CD14-positive monocyte (primary cell): ENCODE measurements at regions not wholly inside any gene's neighbourhood (a gene's known extent, or its start where the extent isn't known, plus 50 kb on each side); places are given as distances from the start of the nearest gene placed in this dataset.

Experiments used
- DNase-seq, 3 donors: peaks; one replicate each; pipeline ENCODE4 v3.0.0-alpha.2; 2011 to 2022
- H2AFZ ChIP-seq: 2 replicates; pipeline ENCODE4 v1.6.0; 2012; ENCODE audit warnings: mild to moderate bottlenecking, low read depth, low read length, inconsistent platforms; ENCODE audit not compliant: insufficient read depth, poor library complexity, severe bottlenecking
- H3K27ac ChIP-seq, 2 donors: 1 replicate in 1 of 2; 2 replicates in 1 of 2; pipeline ENCODE4 v1.5.1; 2012 to 2013; ENCODE audit warnings: low read length in 2 of 2, control low read depth in 1 of 2, inconsistent platforms in 1 of 2, low read depth in 1 of 2, mild to moderate bottlenecking in 1 of 2
- H3K27me3 ChIP-seq, 2 donors: one replicate each; pipeline versions ENCODE4 v1.6.0 to v1.6.1; 2011 to 2013; ENCODE audit warnings: low read length in 2 of 2; ENCODE audit not compliant: control insufficient read depth in 2 of 2, insufficient read depth in 2 of 2
- H3K36me3 ChIP-seq, 2 donors: replicated peaks in 1 of 2; 1 replicate in 1 of 2; 2 replicates in 1 of 2; pipeline versions ENCODE4 v1.5.1 to v1.6.1; 2012 to 2013; ENCODE audit warnings: low read length in 2 of 2, control low read depth in 1 of 2, inconsistent platforms in 1 of 2, mild to moderate bottlenecking in 1 of 2; ENCODE audit not compliant: insufficient read depth in 2 of 2, control insufficient read depth in 1 of 2
- H3K4me1 ChIP-seq, 2 donors: 1 replicate in 1 of 2; 2 replicates in 1 of 2; pipeline versions ENCODE4 v1.5.1 to v1.6.1; 2012 to 2013; ENCODE audit warnings: low read length in 2 of 2, control low read depth in 1 of 2, inconsistent platforms in 1 of 2, mild to moderate bottlenecking in 1 of 2, moderate library complexity in 1 of 2; ENCODE audit not compliant: insufficient read depth in 2 of 2, control insufficient read depth in 1 of 2
- H3K4me2 ChIP-seq: replicated peaks from 2 replicates; pipeline ENCODE3; 2012; ENCODE audit warnings: low read length, moderate library complexity, mild to moderate bottlenecking; ENCODE audit not compliant: poor library complexity, severe bottlenecking; ENCODE audit errors: extremely low read depth
- H3K4me3 ChIP-seq, 3 experiments: fragments of 200-600 bp in 1 of 3; sonication (generic) in 1 of 3; replicated peaks in 1 of 3; 1 replicate in 2 of 3; 2 replicates in 1 of 3; pipeline ENCODE4 v1.5.1; 2011 to 2013; ENCODE audit warnings: low read length in 3 of 3, mild to moderate bottlenecking in 3 of 3, control low read depth in 2 of 3, low read depth in 2 of 3, inconsistent platforms in 1 of 3, moderate library complexity in 1 of 3
- H3K79me2 ChIP-seq: 2 replicates; pipeline ENCODE4 v1.6.0; 2012; ENCODE audit warnings: mild to moderate bottlenecking, control low read depth, inconsistent platforms, low read length, moderate library complexity; ENCODE audit not compliant: insufficient read depth
- H3K9ac ChIP-seq: 2 replicates; pipeline ENCODE4 v1.6.0; 2017; ENCODE audit warnings: low read length, mild to moderate bottlenecking; ENCODE audit not compliant: insufficient read depth, poor library complexity, severe bottlenecking
- H3K9me3 ChIP-seq, 2 donors: replicated peaks in 1 of 2; 1 replicate in 1 of 2; 2 replicates in 1 of 2; pipeline versions ENCODE4 v1.5.1 to v1.6.1; 2012 to 2013; ENCODE audit warnings: low read length in 2 of 2, control low read depth in 1 of 2; ENCODE audit not compliant: control insufficient read depth in 1 of 2, insufficient read depth in 1 of 2
- H4K20me1 ChIP-seq: 2 replicates; pipeline ENCODE4 v1.6.0; 2012; ENCODE audit warnings: mild to moderate bottlenecking, low read length, control low read depth, moderate library complexity; ENCODE audit not compliant: insufficient read depth
- H3K27ac Mint-ChIP-seq, 7 donors: one replicate each; pipeline ENCODE4 v1.8.0; 2020; ENCODE audit warnings: mild to moderate bottlenecking in 7 of 7, mixed read lengths in 7 of 7, moderate library complexity in 6 of 7, inconsistent platforms in 2 of 7
- H3K27me3 Mint-ChIP-seq, 3 donors: one replicate each; pipeline ENCODE4 v1.8.0; 2021 to 2022; ENCODE audit warnings: low read depth in 3 of 3, mild to moderate bottlenecking in 3 of 3, mixed read lengths in 3 of 3, moderate library complexity in 3 of 3, inconsistent platforms in 1 of 3
- H3K36me3 Mint-ChIP-seq, 2 donors: one replicate each; pipeline ENCODE4 v1.8.0; 2020; ENCODE audit warnings: mixed read lengths in 2 of 2, inconsistent platforms in 1 of 2, mild to moderate bottlenecking in 1 of 2
- H3K4me1 Mint-ChIP-seq: one replicate; pipeline ENCODE4 v1.8.0; 2020; ENCODE audit warnings: mild to moderate bottlenecking, mixed read lengths
- H3K4me3 Mint-ChIP-seq, 2 donors: one replicate each; pipeline ENCODE4 v1.8.0; 2020; ENCODE audit warnings: mild to moderate bottlenecking in 2 of 2, mixed read lengths in 2 of 2, moderate library complexity in 1 of 2
- H3K9me3 Mint-ChIP-seq, 7 donors: one replicate each; pipeline ENCODE4 v1.8.0; 2020 to 2022; ENCODE audit warnings: mixed read lengths in 7 of 7, mild to moderate bottlenecking in 6 of 7, moderate library complexity in 6 of 7, inconsistent platforms in 2 of 7
- CTCF ChIP-seq: fragments of 200-600 bp; IDR thresholded peaks from one replicate; pipeline ENCODE4 v1.8.0; 2022; ENCODE audit warnings: antibody characterized with exemption, mild to moderate bottlenecking
- WGBS: methylation state at CpG from one replicate; pipeline ENCODE4 v1.1.5; 2013; ENCODE audit warnings: missing lambda C conversion rate; ENCODE audit not compliant: insufficient coverage; 5-methylcytosine and 5-hydroxymethylcytosine counted together
- intact Hi-C, 2 donors: fragments of 100-400 bp; cut with micrococcal nuclease; formaldehyde crosslinking; loops; one replicate each; pipeline versions ENCODE4 v1.15.0 to v1.15.1; 2023

- peaks cover 19 to 46% (median 24%) of the 10 kb centered on the region in 3 donors for H3K27me3 Mint-ChIP-seq
- H3K4me1 ChIP-seq: no peaks in the 10 kb centered on the region
- no peaks in the 10 kb centered on the region for H3K4me1 Mint-ChIP-seq
- no peak overlapping the region for H3K27ac ChIP-seq
- no peak overlapping the region for H3K9ac ChIP-seq
- H2AFZ ChIP-seq: no peak overlapping the region
- WGBS: 80% methylated on average over 5 of the region's 6 CpGs
- peaks cover 3 to 18% of the 10 kb centered on the region in 2 donors for H3K27me3 ChIP-seq
- no peaks in the 10 kb centered on the region for H3K36me3 ChIP-seq
- no peak overlapping the region for H3K27ac Mint-ChIP-seq
- H3K9me3 ChIP-seq: no peaks in the 10 kb centered on the region
- intact Hi-C loops: no loop called here
- H3K36me3 Mint-ChIP-seq: no peaks in the 10 kb centered on the region
- peaks cover 0 to 3% (median 0%) of the 10 kb centered on the region in 7 donors for H3K9me3 Mint-ChIP-seq
- H3K4me3 Mint-ChIP-seq: no peak overlapping the region
- TF ChIP-seq CTCF: no peak
- no peak overlapping the region for H3K4me3 ChIP-seq
- no peaks in the 10 kb centered on the region for H3K79me2 ChIP-seq
- no peak for DNase-seq
- no peak overlapping the region for H3K4me2 ChIP-seq
- no peaks in the 10 kb centered on the region for H4K20me1 ChIP-seq
Observed at GRCh38 chr4:27094224-27094623, 233.6 kb downstream of the STIM2 start.

- no peaks in the 10 kb centered on the region for H3K79me2 ChIP-seq
- H3K9ac ChIP-seq: no peak overlapping the region
- Mint-ChIP-seq H3K4me1 (no peaks in the 10 kb centered on the region), H3K9me3 (no peaks in the 10 kb centered on the region), H3K4me3 (no peak overlapping the region), H3K27ac (no peak overlapping the region), H3K27me3 (peaks cover 15 to 42% (median 20%) of the 10 kb centered on the region in 3 donors), H3K36me3 (no peaks in the 10 kb centered on the region)
- H3K4me1 ChIP-seq: no peaks in the 10 kb centered on the region
- WGBS: 83% methylated on average over 1 of the region's 2 CpGs
- no peak for TF ChIP-seq CTCF
- peaks cover 3 to 13% of the 10 kb centered on the region in 2 donors for H3K27me3 ChIP-seq
- H4K20me1 ChIP-seq: no peaks in the 10 kb centered on the region
- DNase-seq: no peak
- intact Hi-C loops: no loop called here
- no peak overlapping the region for H3K27ac ChIP-seq
- no peak overlapping the region for H3K4me2 ChIP-seq
- no peaks in the 10 kb centered on the region for H3K9me3 ChIP-seq
- H3K36me3 ChIP-seq: no peaks in the 10 kb centered on the region
- no peak overlapping the region for H2AFZ ChIP-seq
- no peak overlapping the region for H3K4me3 ChIP-seq
Observed at GRCh38 chr4:27094783-27095182, 234.1 kb downstream of the STIM2 start.
